Spinal cord (tissue), 9 donors: ENCODE measurements at regions not wholly inside any gene's neighbourhood (a gene's known extent, or its start where the extent isn't known, plus 50 kb on each side); places are given as distances from the start of the nearest gene placed in this dataset.
A peak's percentile ranks its signal among the peaks of the same experiment; 100 is the strongest.

Experiments used
- DNase-seq, 6 donors: peaks; one replicate each; pipeline versions ENCODE4 v3.0.0 to v3.0.0-alpha.2; 2013 to 2015; ENCODE audit warnings: low spot score in 6 of 6, low read depth in 4 of 6
- H3K27ac ChIP-seq: one replicate; pipeline ENCODE4 v1.5.1; 2013; ENCODE audit warnings: low read depth, low read length, control low read depth
- H3K27me3 ChIP-seq: one replicate; pipeline ENCODE4 v1.6.1; 2013; ENCODE audit warnings: low read length; ENCODE audit not compliant: control insufficient read depth, insufficient read depth
- H3K36me3 ChIP-seq: one replicate; pipeline ENCODE4 v1.6.1; 2013; ENCODE audit warnings: low read length; ENCODE audit not compliant: control insufficient read depth, insufficient read depth
- H3K4me1 ChIP-seq: one replicate; pipeline ENCODE4 v1.6.1; 2013; ENCODE audit warnings: low read length; ENCODE audit not compliant: control insufficient read depth, insufficient read depth
- H3K4me3 ChIP-seq: one replicate; pipeline ENCODE4 v1.5.1; 2013; ENCODE audit warnings: low read depth, low read length, control low read depth
- H3K9me3 ChIP-seq: one replicate; pipeline ENCODE4 v1.6.1; 2013; ENCODE audit warnings: low read length; ENCODE audit not compliant: control insufficient read depth, insufficient read depth
- WGBS: methylation state at CpG from one replicate; pipeline ENCODE4 v1.1.5; 2013; ENCODE audit warnings: missing lambda C conversion rate; ENCODE audit not compliant: insufficient coverage; 5-methylcytosine and 5-hydroxymethylcytosine counted together
- donor health status: healthy.

- Histone ChIP-seq H3K27me3 (no peaks in the 10 kb centered on the region), H3K27ac (no peak overlapping the region), H3K4me1 (no peaks in the 10 kb centered on the region), H3K4me3 (no peak overlapping the region), H3K36me3 (no peaks in the 10 kb centered on the region), H3K9me3 (no peaks in the 10 kb centered on the region)
- WGBS: 75% methylated on average over 5 of the region's 7 CpGs
- no peak for DNase-seq
Observed at GRCh38 chr16:9422762-9423513, 331.5 kb downstream of the HAPSTR1 start.

DNA sequence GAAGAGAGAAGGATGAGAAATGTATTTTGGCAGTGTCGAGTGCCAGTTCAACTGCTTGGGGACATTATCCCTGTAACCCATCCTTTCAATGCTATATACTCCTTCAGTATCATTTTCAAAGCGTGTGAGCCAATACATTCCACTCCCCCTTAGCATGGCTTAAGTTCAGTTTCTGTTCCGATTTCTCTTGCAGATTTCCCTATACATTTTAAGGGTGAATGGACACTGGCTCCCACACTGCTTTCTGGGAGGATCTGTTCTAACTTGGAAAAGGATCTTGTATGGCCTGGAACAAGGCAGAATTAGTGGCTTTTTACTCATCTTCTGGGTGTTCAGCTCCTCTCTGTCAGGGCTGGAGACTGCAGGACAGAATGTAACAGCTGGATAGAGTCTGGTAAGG is 333.8 kb downstream of the HAPSTR1 start:
- WGBS: 67% methylated on average over 1 of the region's 3 CpGs
- H3K27me3 ChIP-seq: no peaks in the 10 kb centered on the region
- no peak overlapping the region for H3K27ac ChIP-seq
- no peaks in the 10 kb centered on the region for H3K36me3 ChIP-seq
- DNase-seq: peak in 2 of 6 donors; percentile 28 to 43
- H3K4me3 ChIP-seq: no peak overlapping the region
- no peaks in the 10 kb centered on the region for H3K9me3 ChIP-seq
- H3K4me1 ChIP-seq: peaks cover 5% of the 10 kb centered on the region

- Histone ChIP-seq H3K4me1 (peaks cover 5% of the 10 kb centered on the region), H3K27ac (no peak overlapping the region), H3K4me3 (no peak overlapping the region), H3K36me3 (no peaks in the 10 kb centered on the region), H3K9me3 (no peaks in the 10 kb centered on the region), H3K27me3 (no peaks in the 10 kb centered on the region)
- WGBS: 92% methylated on average over 3 of the region's 7 CpGs
- no peak for DNase-seq
Observed at GRCh38 chr16:9428355-9429005, 337.0 kb downstream of the HAPSTR1 start.

GRCh38 chr16:9429646-9430330 is 338.3 kb downstream of the HAPSTR1 start:
- WGBS: 44% methylated on average over 9 of the region's 10 CpGs
- Histone ChIP-seq H3K27ac (no peak overlapping the region), H3K4me1 (peaks cover 5% of the 10 kb centered on the region), H3K36me3 (no peaks in the 10 kb centered on the region), H3K9me3 (no peaks in the 10 kb centered on the region), H3K4me3 (no peak overlapping the region), H3K27me3 (no peaks in the 10 kb centered on the region)
- peak in 2 of 6 donors; percentile 54 to 71 for DNase-seq

- no peak overlapping the region for H3K27ac ChIP-seq
- H3K27me3 ChIP-seq: no peaks in the 10 kb centered on the region
- H3K4me1 ChIP-seq: peaks cover 5% of the 10 kb centered on the region
- no peak for DNase-seq
- WGBS: no CpG with 5 or more reads among the region's 2 CpGs
- no peaks in the 10 kb centered on the region for H3K9me3 ChIP-seq
- no peaks in the 10 kb centered on the region for H3K36me3 ChIP-seq
- H3K4me3 ChIP-seq: no peak overlapping the region
Observed at GRCh38 chr16:9434659-9435058, 343.2 kb downstream of the HAPSTR1 start.

DNA sequence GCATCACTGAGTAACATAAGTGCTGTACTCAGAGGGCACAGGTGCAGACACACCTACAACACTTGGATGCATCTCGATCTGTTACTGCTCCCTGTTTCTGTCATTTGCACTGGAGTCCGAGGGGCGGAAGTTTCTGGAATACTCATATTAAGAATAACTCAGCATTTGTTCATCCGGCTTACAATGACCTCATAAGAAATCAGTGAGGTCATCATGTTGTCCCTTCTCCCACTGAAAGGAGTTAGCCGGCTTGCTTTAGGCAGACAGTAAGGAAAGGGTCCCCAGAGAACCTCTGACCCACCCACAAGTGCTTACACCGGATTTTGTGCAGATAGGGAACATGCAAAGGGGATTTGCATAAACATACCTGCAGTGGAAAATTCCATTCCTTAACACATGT is 344.7 kb downstream of the HAPSTR1 start:
- H3K4me3 ChIP-seq: no peak overlapping the region
- WGBS: 96% methylated on average over 4 of the region's 6 CpGs

DNA sequence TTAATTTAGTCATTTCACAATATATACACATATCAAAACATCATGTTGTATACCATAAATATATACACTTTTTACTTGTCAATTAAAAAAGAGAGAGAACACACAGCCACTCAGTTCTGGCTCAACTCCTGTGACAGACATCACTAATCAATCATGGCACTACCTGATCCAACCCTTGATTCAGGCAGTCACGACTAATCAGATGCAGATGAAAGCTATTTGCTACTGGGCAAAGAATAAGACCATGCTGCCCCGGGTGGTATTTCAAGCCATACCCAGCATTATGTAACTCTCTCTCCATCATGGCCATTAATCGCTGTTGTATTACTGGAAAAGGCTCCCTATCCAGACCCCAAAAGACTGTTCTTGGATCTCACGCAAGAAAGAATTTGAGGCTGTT is 345.7 kb downstream of the HAPSTR1 start:
- H3K4me1 ChIP-seq: no peaks in the 10 kb centered on the region
- no CpG with 5 or more reads among the region's 4 CpGs for WGBS
- H3K36me3 ChIP-seq: no peaks in the 10 kb centered on the region
- H3K27me3 ChIP-seq: no peaks in the 10 kb centered on the region
- no peaks in the 10 kb centered on the region for H3K9me3 ChIP-seq
- H3K27ac ChIP-seq: no peak overlapping the region
- no peak for DNase-seq
- no peak overlapping the region for H3K4me3 ChIP-seq

More for the DNA sequence above, 344.7 kb downstream of the HAPSTR1 start:
- Histone ChIP-seq H3K4me1 (no peaks in the 10 kb centered on the region), H3K36me3 (no peaks in the 10 kb centered on the region), H3K27ac (no peak overlapping the region), H3K27me3 (no peaks in the 10 kb centered on the region), H3K9me3 (no peaks in the 10 kb centered on the region)
- DNase-seq: no peak

DNA sequence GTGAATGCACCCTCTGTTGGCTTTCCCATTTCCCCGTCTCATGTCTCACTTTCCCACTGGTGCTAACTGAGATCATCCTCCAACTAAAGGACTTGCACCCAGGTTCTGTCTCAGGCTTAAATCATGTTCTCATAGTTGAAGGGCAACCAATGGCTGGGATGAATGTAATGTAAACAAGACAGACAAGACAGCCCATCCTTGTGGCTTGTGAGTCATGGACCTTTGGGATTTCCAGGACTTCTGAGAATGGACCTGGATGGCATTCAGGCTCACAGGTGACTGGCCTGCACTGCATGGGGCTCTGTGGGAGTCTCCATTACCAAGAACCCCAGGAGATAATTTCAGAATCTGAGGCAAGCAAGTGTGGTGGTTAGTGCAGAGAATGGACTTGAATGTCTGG is 347.5 kb downstream of the HAPSTR1 start:
- WGBS: 100% methylated on average over 1 of the region's 1 CpG
- Histone ChIP-seq H3K36me3 (no peaks in the 10 kb centered on the region), H3K9me3 (no peaks in the 10 kb centered on the region), H3K4me3 (no peak overlapping the region), H3K4me1 (no peaks in the 10 kb centered on the region), H3K27me3 (no peaks in the 10 kb centered on the region), H3K27ac (no peak overlapping the region)
- DNase-seq: no peak

DNA sequence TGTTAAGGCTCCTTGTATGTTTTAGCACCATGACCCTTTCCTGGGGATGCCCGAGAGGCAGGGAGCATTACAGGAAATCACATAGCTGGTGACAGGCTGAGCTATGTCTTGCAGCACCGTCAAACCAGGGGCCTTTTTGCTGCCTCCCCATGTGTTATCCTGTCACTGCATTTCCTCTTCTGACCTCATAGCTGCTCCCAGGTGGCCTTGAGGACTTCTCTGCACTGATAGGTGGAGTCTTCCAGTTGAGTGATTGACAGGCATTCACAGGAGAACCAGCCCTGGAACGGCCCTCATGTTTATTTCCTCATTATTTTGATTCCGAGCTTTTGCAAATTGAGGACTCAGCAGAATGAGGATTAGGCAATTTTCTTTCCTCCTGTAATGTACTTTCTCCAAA is 349.6 kb downstream of the HAPSTR1 start:
- WGBS: 27% methylated on average over 3 of the region's 4 CpGs
- Histone ChIP-seq H3K9me3 (no peaks in the 10 kb centered on the region), H3K4me3 (no peak overlapping the region), H3K4me1 (no peaks in the 10 kb centered on the region), H3K27ac (no peak overlapping the region), H3K27me3 (no peaks in the 10 kb centered on the region), H3K36me3 (no peaks in the 10 kb centered on the region)
- peak in 1 of 6 donors; percentile 46 for DNase-seq
